ENCODE measurements at regions not wholly inside any gene's neighbourhood (a gene's known extent, or its start where the extent isn't known, plus 50 kb on each side); places are given as distances from the start of the nearest gene placed in this dataset.
"Not testable (repeated sequence)": the region's sequence is repeated elsewhere in the genome, so short reads cannot be mapped to it uniquely, and the experiment has no call there.

GRCh38 chr18:27285973-27286562, 101.0 kb upstream of the CHST9 start:
- not testable (repeated sequence) for FAIRE-seq

GRCh38 chr18:27278131-27278530, 93.0 kb upstream of the CHST9 start:
- FAIRE-seq, result no peak
- no peak for DNase-seq (ENCODE audit: low spot score)

More at GRCh38 chr18:27285973-27286562, 101.0 kb upstream of the CHST9 start:
- not testable (repeated sequence) for DNase-seq (ENCODE audit: low spot score)

GRCh38 chr18:27277554-27277953, 92.4 kb upstream of the CHST9 start:
- FAIRE-seq, result no peak
- no peak for DNase-seq (ENCODE audit: low spot score)

- FAIRE-seq, result no peak
- DNase-seq (ENCODE audit: low spot score), result no peak
These were observed 91.8 kb upstream of the CHST9 start for GRCh38 chr18:27276886-27277285.

- DNase-seq (ENCODE audit: low spot score), result no peak
These were observed 91.4 kb upstream of the CHST9 start for GRCh38 chr18:27276479-27276878.

GRCh38 chr18:27274901-27275300, 89.8 kb upstream of the CHST9 start:
- DNase-seq (ENCODE audit: low spot score) (no peak), FAIRE-seq (no peak)

More at GRCh38 chr18:27276479-27276878, 91.4 kb upstream of the CHST9 start:
- no peak for FAIRE-seq

- DNase-seq (ENCODE audit: low spot score) (no peak), FAIRE-seq (no peak)
These were observed 85.4 kb upstream of the CHST9 start for GRCh38 chr18:27270508-27270907.

GRCh38 chr18:27263369-27263768, 78.3 kb upstream of the CHST9 start:
- DNase-seq (ENCODE audit: low spot score) (no peak), FAIRE-seq (no peak)

GRCh38 chr18:27261769-27262549, 76.9 kb upstream of the CHST9 start:
- DNase-seq (ENCODE audit: low spot score) (no peak), FAIRE-seq (no peak)

GRCh38 chr18:27253571-27253970, 68.5 kb upstream of the CHST9 start:
- DNase-seq (ENCODE audit: low spot score) (no peak), FAIRE-seq (no peak)

- no peak for DNase-seq (ENCODE audit: low spot score)
- no peak for FAIRE-seq
These were observed 65.4 kb upstream of the CHST9 start for GRCh38 chr18:27250471-27250870.

- FAIRE-seq, result no peak
- no peak for DNase-seq (ENCODE audit: low spot score)
These were observed 64.8 kb upstream of the CHST9 start for GRCh38 chr18:27249933-27250332.

- FAIRE-seq (no peak), DNase-seq (ENCODE audit: low spot score) (no peak)
These were observed 59.2 kb upstream of the CHST9 start for GRCh38 chr18:27244259-27244658.

- FAIRE-seq, result no peak
- DNase-seq (ENCODE audit: low spot score), result no peak
These were observed 57.4 kb upstream of the CHST9 start for GRCh38 chr18:27242392-27243047.

GRCh38 chr18:27240383-27240782, 55.3 kb upstream of the CHST9 start:
- DNase-seq (ENCODE audit: low spot score), result no peak
- no peak for FAIRE-seq

- FAIRE-seq (no peak), DNase-seq (ENCODE audit: low spot score) (no peak)
These were observed 54.6 kb upstream of the CHST9 start for GRCh38 chr18:27239669-27240068.

- DNase-seq (ENCODE audit: low spot score) (no peak), FAIRE-seq (no peak)
These were observed 50.2 kb upstream of the CHST9 start for GRCh38 chr18:27235218-27235870.
